ENCODE measurements at regions not wholly inside any gene's neighbourhood (a gene's known extent, or its start where the extent isn't known, plus 50 kb on each side); places are given as distances from the start of the nearest gene placed in this dataset.
A peak's percentile ranks its signal among the peaks of the same experiment; 100 is the strongest.
"Not testable (repeated sequence)": the region's sequence is repeated elsewhere in the genome, so short reads cannot be mapped to it uniquely, and the experiment has no call there.

DNA sequence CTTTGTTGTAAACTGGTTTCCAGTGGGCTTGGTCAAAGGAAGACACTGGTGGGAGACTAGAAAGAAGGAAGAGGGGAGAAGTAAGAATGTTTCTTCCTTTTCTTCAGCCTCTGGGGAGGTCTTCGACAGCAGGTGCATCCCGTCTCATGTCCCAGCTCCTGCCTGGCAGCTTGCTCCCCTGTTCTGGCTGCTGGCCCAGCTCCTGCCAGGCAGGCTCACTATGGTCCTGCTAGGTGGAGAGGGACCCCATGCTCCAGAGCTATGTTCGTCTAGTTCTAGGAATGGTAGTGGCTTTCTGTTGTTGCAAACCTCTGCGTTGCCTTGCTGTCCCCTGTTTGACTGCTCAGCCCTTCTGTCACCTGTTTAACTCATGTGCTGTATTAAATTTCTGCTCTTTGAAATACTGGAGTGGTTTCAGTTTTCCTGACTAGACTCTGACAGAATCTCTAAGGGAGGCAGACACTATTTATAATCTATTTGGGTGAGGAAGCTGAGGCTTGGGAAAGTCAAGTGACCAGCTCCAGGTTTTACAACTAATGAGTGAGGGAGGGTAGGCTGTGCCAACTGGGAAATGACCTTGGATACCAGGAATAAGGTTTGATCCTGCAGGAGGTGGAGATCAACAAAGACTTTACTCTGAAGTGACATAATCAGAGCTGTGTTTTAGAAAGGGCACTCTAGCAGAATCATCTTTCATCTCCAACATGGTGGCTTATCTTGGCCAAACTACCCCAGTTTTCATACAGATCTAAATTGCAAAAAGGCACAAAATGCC, 94.7 kb upstream of the DDHD1 start:
- no peak for DNase-seq

DNA sequence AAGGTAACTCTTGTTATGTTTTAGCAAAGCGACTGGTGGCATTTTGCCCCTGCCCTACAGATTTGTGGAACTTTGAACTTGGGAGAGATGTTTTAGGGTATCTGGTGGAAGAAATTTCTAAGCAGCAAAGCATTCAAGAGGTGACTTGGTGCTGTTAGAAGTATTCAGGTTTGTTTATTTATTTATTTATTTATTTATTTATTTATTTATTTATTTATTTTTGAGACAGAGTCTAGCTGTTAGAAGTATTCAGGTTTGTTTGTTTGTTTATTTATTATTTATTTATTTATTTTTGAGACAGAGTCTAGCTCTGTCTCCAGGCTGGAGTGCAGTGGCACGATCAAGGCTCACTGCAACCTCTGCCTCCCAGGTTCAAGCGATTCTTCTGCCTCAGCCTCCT, 89.8 kb upstream of the DDHD1 start:
- not testable (repeated sequence) for DNase-seq

DNA sequence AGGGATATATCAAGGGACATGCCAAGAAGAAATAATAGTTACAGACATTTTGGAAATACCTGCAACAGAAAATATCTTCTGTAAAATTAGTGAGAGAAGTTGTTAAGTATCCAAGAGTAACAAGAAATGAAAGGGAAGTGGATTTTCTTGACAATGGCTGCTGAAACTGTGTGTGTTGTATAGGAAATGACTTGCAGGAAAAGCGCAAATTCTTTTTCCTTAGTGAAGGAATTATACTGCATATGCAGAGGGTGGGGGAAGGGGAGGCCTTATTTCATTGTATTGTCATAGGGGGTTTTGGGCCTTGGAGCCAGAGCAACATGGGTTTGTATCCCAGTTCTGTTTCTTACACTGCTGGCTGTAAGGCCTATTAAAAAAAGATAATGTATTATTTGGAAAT, 84.4 kb upstream of the DDHD1 start:
- DNase-seq: no peak

DNA sequence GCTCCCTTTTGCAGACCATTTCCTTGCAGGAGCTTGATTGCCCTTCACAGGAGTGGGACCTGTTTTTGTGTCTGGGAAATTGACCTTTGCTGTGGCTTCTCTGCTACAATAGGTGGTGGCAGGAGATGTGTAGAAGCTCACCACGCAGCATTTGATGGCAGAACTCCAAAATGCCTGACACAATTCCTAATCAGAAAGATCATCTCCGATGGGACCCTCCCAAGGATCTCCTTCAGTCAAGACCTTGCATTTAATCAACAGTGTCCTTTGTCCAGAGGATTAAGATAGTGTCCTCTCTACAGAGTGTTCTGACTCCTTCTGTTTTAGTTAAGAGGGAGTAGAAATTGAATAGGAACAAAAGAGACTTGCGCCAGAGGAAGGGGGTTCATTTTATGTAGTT, 83.6 kb upstream of the DDHD1 start:
- DNase-seq: no peak

DNA sequence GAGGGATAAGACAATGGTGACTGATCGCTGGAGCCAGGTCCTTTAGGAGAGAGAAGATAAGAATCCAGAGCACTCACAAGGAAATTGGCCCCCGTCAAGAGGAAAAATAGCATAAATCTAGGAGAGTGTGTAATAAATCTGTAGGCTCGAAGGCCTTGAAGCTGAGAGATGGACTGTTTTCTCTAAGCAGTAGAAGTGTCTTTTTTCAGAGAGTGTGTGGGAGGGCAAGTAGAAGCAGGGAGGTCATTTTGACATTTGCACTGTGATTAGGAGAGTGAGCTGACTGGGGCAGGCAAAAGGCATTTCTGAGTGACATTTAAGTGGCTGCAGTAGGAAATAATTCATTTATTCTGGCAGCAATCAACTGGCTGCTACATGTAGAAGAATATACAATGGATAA, 78.0 kb upstream of the DDHD1 start:
- DNase-seq: no peak

DNA sequence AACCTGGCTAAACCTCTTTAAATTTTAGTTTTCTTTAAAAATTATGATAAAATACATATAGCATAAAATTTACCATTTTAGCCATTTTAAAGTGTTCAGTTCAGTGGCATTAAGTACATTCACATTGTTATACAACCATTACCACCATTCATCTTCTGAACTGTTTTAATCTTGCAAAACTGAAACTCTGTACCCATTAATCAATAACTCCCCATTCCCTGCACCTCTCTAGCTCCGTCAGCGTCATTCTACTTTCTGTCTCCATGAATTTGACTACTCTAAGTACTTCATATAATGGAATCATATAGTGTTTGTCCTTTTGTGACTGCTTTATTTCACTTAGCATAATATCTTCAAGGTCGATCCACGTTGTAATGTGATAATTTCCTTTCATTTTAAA, 75.8 kb upstream of the DDHD1 start:
- DNase-seq: no peak

DNA sequence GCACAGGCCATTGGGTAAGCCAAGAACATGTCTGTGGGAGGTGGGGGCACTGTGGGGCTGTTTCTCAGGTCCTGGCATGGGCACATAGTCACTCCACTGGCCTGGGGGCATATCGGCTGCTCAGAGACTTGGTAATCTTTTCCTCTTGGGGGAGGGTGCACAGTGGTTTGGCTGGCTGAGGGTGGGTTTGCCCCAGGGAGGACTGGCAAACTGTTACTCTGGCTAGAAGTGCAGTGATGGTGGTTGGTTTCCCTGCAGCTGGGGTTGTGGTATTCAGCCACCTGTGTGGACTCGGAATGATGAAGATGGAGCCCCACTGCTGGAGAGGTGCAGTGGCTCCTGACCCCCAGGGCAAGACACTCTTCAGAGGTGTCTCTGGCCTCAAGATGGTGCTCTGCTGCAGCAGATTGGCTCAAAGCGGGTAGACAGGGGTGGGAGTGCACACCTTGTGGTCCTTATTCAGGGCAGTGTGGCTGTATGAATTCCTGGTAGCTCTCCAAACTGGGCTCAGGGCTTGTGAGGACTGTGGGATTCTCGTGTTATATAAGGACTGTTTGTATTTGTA, 74.1 kb upstream of the DDHD1 start:
- DNase-seq: no peak

DNA sequence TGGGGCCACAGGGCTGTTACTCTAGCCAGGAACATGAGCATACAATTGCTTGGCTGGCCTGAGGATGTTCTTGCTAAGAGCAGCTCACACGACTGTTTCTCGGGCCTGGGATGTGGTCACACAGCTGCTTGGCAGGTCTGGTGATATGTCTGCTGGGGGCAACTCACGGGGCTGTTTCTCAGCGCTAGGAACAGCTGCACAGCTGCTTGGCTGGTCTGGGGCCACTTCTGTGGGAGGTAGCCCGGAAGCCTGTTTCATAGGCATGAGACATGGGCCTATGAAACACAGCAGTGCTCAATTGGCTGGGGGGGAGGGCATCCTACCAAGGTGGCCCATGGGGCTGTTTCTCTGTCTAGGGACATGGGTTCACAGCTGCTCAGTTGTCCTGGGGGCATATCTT, 73.4 kb upstream of the DDHD1 start:
- no peak for DNase-seq

DNA sequence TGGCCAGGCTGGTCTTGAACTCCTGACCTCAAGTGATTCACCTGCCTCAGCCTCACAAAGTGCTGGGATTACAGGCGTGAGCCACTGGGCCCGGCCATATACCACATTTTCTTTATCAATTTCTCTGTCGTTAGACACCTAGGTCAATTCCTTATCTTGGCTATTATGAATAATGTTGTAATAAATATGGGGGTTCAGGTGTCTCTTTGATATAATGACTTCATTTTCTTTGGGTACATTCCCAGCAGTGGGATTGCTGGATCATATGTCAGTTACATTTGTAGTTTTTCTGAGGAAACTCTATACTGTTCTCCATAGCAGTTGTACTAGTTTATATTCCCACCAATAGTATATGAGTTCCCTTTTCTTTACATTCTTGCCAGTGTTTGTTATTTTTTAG, 67.8 kb upstream of the DDHD1 start:
- DNase-seq: no peak

DNA sequence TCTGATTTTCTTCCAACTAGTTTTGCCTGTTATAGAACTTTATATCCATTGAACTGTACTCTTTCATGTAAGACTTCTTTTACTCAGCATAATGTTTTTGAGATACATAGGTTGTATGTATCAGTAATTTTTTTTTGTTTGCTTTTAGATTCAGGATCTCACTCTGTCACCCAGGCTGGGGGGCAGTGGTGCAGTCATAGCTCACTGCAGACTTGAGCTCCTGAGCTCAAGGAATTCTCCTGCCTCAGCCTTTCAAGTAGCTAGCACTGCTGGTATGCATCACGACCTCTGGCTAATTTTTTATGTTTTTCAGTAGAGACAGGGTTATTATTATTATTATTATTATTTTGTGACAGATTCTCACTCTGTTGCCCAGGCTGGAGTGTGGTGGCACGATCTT, 65.0 kb upstream of the DDHD1 start:
- no peak for DNase-seq

DNA sequence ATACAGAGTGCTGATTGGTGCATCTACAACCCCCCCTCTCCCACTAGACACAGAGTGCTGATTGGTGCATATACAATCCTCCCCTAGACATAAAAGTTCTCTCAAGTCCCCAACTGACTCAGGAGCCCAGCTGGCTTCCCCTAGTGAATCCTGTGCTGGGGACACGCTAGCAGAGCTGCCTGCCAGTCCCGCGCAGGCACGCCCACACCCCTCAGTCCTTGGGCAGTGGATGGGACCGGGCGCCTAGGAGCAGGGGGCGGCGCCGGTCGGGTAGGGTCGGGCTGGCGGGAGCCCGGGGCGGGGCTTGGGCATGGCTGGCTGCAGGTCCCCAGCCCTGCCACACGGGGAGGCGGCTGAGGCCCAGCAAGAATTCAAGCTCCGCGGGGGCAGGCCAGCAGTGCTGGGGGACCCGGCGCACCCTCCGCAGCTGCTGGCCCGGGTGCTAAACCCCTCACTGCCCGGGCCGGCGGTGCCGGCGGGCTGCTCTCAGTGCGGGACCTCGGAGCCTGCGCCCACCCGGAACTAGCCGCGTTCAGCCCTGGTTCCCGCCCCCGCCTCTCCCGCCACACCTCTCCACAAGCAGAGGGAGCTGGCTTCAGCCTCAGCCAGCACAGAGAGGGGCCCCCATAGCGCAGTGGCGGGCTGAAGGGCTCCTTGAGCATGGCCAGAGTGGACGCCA, 64.3 kb upstream of the DDHD1 start:
- peak; percentile 56 for DNase-seq

DNA sequence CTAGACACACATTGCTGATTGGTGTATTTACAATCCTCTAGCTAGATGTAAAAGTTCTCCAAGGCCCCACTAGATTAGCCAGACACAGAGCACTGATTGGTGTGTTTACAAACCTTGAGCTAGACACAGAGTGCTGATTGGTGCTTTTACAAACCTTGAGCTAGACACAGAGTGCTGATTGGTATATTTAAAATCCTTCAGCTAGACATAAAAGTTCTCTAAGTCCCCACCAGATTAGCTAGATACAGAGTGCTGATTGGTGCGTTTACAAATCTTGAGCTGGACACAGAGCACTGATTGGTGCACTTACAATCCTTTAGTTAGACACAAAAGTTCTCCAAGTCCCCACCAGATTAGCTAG, 63.8 kb upstream of the DDHD1 start:
- DNase-seq: not testable (repeated sequence)

DNA sequence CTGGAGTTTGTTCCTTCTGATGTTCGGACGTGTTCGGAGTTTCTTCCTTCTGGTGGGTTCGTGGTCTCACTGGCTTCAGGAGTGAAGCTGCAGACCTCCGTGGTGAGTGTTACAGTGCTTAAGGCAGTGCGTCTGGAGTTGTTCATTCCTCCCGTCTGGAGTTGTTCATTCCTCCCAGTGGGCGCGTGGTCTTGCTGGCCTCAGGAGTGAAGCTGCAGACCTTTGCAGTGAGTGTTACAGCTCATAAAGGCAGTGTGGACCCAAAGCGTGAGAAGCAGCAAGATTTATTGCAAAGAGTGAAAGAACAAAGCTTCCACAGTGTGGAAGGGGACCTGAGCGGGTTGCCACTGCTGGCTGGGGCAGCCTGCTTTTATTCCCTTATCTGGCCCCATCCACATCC, 63.4 kb upstream of the DDHD1 start:
- not testable (repeated sequence) for DNase-seq

DNA sequence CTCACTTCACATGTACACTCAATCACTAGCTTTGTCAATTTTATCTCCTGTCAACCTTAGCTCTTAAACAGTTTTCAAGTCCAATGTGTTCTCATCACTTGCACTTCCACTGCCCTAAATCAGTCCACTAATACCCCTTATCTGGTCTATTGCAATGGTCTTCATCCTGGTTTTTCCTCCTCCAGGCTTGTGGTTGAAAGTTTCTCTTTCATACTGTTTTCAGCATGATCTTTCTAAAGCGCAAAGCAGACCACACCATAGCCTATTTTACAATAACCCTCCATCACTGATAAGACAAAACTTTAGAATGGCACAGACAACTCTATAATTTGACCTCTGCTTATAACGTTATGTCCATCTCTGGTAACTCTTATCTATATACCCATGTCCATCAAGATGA, 62.0 kb upstream of the DDHD1 start:
- DNase-seq: no peak

DNA sequence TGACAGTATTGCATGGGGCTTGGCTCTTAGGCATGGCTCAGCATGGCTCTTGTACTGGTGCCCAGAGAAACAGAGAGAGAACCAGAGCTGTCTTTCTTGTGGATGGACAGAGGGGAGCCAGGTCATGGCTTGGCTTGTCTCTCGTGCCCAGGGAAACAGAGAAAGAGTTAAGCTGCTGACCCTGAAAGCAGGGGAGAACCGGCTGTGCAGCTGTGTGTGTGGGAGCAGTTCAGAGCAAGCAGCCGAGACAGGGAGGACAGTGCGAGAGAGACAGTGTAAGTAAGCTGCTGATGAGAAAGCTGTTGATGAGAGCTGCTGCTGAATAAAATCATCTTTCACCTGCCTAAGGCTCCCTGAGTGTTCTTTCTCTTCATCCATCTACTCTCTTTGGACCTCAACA, 61.3 kb upstream of the DDHD1 start:
- DNase-seq: no peak

DNA sequence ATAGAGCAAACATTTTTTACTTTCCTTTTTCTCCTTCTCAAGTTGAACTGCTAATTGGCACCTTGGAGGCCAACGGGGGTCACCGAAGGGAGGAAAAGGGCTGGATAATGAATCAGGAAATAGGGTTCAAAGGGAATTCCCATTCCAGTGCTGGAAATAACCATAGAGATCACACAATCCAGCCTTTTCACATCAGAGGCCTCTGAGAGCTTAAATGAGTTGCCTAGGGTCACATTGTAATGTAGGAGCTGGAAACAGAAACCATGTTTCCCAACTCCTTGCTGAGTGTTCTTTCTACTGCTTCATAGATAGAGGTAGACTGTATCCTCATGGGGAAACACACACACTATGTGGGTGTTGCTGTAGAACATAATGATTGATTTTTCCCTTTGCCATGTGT, 60.6 kb upstream of the DDHD1 start:
- no peak for DNase-seq

DNA sequence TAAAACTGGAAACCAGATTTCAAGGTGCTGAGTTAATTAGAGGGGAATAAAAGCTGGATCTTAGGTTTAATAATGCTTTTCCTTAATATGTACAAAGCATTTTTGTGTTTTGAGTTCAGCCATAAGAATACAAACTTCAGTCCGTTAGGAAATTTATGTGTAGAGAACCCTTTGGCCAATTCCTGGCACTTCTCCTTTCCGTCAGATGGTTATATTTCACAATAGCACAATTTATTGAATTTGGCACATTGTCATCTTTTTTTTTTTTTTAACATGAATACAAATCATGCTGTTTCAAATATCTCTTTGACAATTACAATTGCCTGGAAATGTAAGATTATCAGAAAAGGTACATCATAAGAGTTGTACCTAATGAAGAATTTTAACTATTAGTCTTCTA, 56.2 kb upstream of the DDHD1 start:
- DNase-seq: no peak
